ENCODE measurements at regions not wholly inside any gene's neighbourhood (a gene's known extent, or its start where the extent isn't known, plus 50 kb on each side); places are given as distances from the start of the nearest gene placed in this dataset.

DNA sequence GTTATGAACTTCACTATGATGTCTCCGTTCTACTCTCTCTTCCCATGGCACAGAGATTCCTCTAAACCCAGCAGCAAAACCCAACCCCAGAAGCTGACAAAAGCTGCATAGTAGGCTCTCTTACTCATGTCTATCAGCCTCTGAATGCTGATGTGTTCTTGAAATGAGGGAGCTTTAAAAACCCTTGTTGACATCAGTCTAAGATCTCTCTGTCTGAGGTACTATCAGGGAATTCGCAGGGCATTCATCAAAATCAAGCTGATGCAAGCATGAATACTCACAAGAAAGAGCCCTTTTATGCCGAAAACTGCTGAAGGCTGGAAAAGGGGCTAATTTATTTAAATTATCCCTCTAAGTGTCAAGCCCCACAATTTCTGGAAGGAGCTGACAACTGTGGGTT lies 710.6 kb upstream of the FANCL start:
- TF ChIP-seq, protein P1, sequence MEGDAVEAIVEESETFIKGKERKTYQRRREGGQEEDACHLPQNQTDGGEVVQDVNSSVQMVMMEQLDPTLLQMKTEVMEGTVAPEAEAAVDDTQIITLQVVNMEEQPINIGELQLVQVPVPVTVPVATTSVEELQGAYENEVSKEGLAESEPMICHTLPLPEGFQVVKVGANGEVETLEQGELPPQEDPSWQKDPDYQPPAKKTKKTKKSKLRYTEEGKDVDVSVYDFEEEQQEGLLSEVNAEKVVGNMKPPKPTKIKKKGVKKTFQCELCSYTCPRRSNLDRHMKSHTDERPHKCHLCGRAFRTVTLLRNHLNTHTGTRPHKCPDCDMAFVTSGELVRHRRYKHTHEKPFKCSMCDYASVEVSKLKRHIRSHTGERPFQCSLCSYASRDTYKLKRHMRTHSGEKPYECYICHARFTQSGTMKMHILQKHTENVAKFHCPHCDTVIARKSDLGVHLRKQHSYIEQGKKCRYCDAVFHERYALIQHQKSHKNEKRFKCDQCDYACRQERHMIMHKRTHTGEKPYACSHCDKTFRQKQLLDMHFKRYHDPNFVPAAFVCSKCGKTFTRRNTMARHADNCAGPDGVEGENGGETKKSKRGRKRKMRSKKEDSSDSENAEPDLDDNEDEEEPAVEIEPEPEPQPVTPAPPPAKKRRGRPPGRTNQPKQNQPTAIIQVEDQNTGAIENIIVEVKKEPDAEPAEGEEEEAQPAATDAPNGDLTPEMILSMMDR (IDR thresholded peaks at IDR 0.05) = no peak
- no peak for TF ChIP-seq EP300 (IDR thresholded peaks at IDR 0.05)
- no peak for TF ChIP-seq POLR2A (IDR thresholded peaks at IDR 0.05)
